ENCODE measurements at regions not wholly inside any gene's neighbourhood (a gene's known extent, or its start where the extent isn't known, plus 50 kb on each side); places are given as distances from the start of the nearest gene placed in this dataset.

DNA sequence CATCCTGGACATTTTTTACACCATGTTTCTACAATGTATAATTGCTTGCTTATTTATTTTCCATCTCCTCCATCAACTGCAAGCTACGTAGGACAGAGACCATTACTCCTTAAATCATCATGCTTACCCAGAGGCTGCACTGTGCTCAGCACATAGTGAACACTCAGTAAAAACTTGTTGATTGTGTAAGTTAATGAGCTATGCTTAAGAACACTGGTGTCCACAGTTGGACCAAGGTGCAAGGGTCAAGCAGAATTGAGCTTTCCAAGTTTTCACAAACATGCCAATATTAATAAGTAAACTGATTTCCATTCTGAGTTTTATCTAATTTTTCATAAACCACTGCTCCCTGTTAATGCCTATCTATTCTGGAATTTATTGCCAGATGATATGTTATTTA is 464.2 kb upstream of the TCF4 start:
- TF ChIP-seq, protein P1, sequence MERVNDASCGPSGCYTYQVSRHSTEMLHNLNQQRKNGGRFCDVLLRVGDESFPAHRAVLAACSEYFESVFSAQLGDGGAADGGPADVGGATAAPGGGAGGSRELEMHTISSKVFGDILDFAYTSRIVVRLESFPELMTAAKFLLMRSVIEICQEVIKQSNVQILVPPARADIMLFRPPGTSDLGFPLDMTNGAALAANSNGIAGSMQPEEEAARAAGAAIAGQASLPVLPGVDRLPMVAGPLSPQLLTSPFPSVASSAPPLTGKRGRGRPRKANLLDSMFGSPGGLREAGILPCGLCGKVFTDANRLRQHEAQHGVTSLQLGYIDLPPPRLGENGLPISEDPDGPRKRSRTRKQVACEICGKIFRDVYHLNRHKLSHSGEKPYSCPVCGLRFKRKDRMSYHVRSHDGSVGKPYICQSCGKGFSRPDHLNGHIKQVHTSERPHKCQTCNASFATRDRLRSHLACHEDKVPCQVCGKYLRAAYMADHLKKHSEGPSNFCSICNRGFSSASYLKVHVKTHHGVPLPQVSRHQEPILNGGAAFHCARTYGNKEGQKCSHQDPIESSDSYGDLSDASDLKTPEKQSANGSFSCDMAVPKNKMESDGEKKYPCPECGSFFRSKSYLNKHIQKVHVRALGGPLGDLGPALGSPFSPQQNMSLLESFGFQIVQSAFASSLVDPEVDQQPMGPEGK (CRISPR knock-in tag; IDR thresholded peaks at IDR 0.05; ENCODE audit: borderline replicate concordance), result no peak
- TF ChIP-seq ZC3H10 (CRISPR knock-in tag; IDR thresholded peaks at IDR 0.05) (no peak), TOX (CRISPR knock-in tag; IDR thresholded peaks at IDR 0.05; ENCODE audit: borderline replicate concordance) (no peak), ESRRG (CRISPR knock-in tag; IDR thresholded peaks at IDR 0.05) (no peak), OSR1 (CRISPR knock-in tag; IDR thresholded peaks at IDR 0.05) (no peak), ZNF8 (CRISPR knock-in tag; IDR thresholded peaks at IDR 0.05) (no peak), ZFP3 (CRISPR knock-in tag; IDR thresholded peaks at IDR 0.05) (no peak), GLIS3 (CRISPR knock-in tag; IDR thresholded peaks at IDR 0.05) (no peak), POU6F1 (CRISPR knock-in tag; IDR thresholded peaks at IDR 0.05; ENCODE audit: borderline replicate concordance, low read depth) (no peak), CSDC2 (CRISPR knock-in tag; IDR thresholded peaks at IDR 0.05) (no peak), ARNTL (CRISPR knock-in tag; IDR thresholded peaks at IDR 0.05; ENCODE audit: borderline replicate concordance, low read depth) (no peak), ZFP30 (CRISPR knock-in tag; IDR thresholded peaks at IDR 0.05) (no peak), ZNF70 (CRISPR knock-in tag; IDR thresholded peaks at IDR 0.05) (no peak), CREB5 (CRISPR knock-in tag; IDR thresholded peaks at IDR 0.05; ENCODE audit: low read depth) (no peak), RARB (CRISPR knock-in tag; IDR thresholded peaks at IDR 0.05) (no peak), PPARA (CRISPR knock-in tag; IDR thresholded peaks at IDR 0.05; ENCODE audit: borderline replicate concordance) (no peak), SNAI2 (CRISPR knock-in tag; IDR thresholded peaks at IDR 0.05) (no peak), CSRNP3 (CRISPR knock-in tag; IDR thresholded peaks at IDR 0.05) (no peak), ISL1 (CRISPR knock-in tag; IDR thresholded peaks at IDR 0.05) (no peak)

GRCh38 chr18:56044239-56044638 is 456.2 kb upstream of the TCF4 start:
- no peak for ATAC-seq
- no peak for TF ChIP-seq CSDC2 (CRISPR knock-in tag; IDR thresholded peaks at IDR 0.05)
- no peak for TF ChIP-seq SNAI2 (CRISPR knock-in tag; IDR thresholded peaks at IDR 0.05)
- TF ChIP-seq ZFP3 (CRISPR knock-in tag; IDR thresholded peaks at IDR 0.05), result no peak
- TF ChIP-seq ISL1 (CRISPR knock-in tag; IDR thresholded peaks at IDR 0.05), result no peak
- no peak for TF ChIP-seq ZNF70 (CRISPR knock-in tag; IDR thresholded peaks at IDR 0.05)
- TF ChIP-seq ZNF565 (CRISPR knock-in tag; conservative IDR thresholded peaks at IDR 0.05; ENCODE audit: low read depth), result no peak
- no peak for TF ChIP-seq OSR1 (CRISPR knock-in tag; IDR thresholded peaks at IDR 0.05)
- TF ChIP-seq TOX (CRISPR knock-in tag; IDR thresholded peaks at IDR 0.05; ENCODE audit: borderline replicate concordance), result no peak
- no peak for TF ChIP-seq RARB (CRISPR knock-in tag; IDR thresholded peaks at IDR 0.05)
- no peak for TF ChIP-seq ZC3H10 (CRISPR knock-in tag; IDR thresholded peaks at IDR 0.05)
- TF ChIP-seq ZFP30 (CRISPR knock-in tag; IDR thresholded peaks at IDR 0.05), result no peak
- TF ChIP-seq ZNF8 (CRISPR knock-in tag; IDR thresholded peaks at IDR 0.05), result no peak
- TF ChIP-seq ESRRG (CRISPR knock-in tag; IDR thresholded peaks at IDR 0.05), result no peak
- TF ChIP-seq BACH2 (CRISPR knock-in tag; IDR thresholded peaks at IDR 0.05; ENCODE audit: borderline replicate concordance), result no peak
- TF ChIP-seq POU6F1 (CRISPR knock-in tag; IDR thresholded peaks at IDR 0.05; ENCODE audit: borderline replicate concordance, low read depth), result no peak
- TF ChIP-seq, protein P1 (CRISPR knock-in tag; IDR thresholded peaks at IDR 0.05; ENCODE audit: borderline replicate concordance), result no peak
- TF ChIP-seq ARNTL (CRISPR knock-in tag; IDR thresholded peaks at IDR 0.05; ENCODE audit: borderline replicate concordance, low read depth), result no peak
- TF ChIP-seq PPARA (CRISPR knock-in tag; IDR thresholded peaks at IDR 0.05; ENCODE audit: borderline replicate concordance), result no peak
- no peak for TF ChIP-seq CREB5 (CRISPR knock-in tag; IDR thresholded peaks at IDR 0.05; ENCODE audit: low read depth)

More for the DNA sequence above, 464.2 kb upstream of the TCF4 start:
- ATAC-seq, result no peak

Data from SK-N-SH treated with all-trans-retinoic acid at 6 μM for 48 hours (cell line).